Testis (tissue), 2 donors: ENCODE measurements at regions not wholly inside any gene's neighbourhood (a gene's known extent, or its start where the extent isn't known, plus 50 kb on each side); places are given as distances from the start of the nearest gene placed in this dataset.

Experiments
- DNase-seq: peaks from one replicate; pipeline ENCODE4 v3.0.0-alpha.2; 2019
- H3K27ac ChIP-seq, 2 donors: fragments of 200-600 bp; sonication (generic); one replicate each; pipeline ENCODE4 v1.5.1; 2019
- H3K27me3 ChIP-seq: fragments of 200-600 bp; sonication (generic); one replicate; pipeline ENCODE4 v1.5.1; 2019
- H3K36me3 ChIP-seq: fragments of 200-600 bp; sonication (generic); one replicate; pipeline ENCODE4 v1.5.1; 2017; ENCODE audit warnings: low read depth; ENCODE audit errors: missing control alignments
- H3K4me1 ChIP-seq: fragments of 200-600 bp; sonication (generic); one replicate; pipeline ENCODE4 v1.5.1; 2019
- H3K4me3 ChIP-seq, 2 donors: fragments of 200-600 bp; sonication (generic); one replicate each; pipeline ENCODE4 v1.5.1; 2017 to 2019
- H3K9me3 ChIP-seq: fragments of 200-600 bp; sonication (generic); one replicate; pipeline ENCODE4 v1.5.1; 2017
- POLR2A ChIP-seq: fragments of 450-650 bp; IDR thresholded peaks from one replicate; pipeline ENCODE4 v1.6.1; 2017; ENCODE audit warnings: antibody characterized with exemption, mild to moderate bottlenecking, moderate library complexity
- WGBS, 2 donors: methylation state at CpG; one replicate each; pipeline ENCODE4 v1.1.5; 2018; 5-methylcytosine and 5-hydroxymethylcytosine counted together
- intact Hi-C: fragments of 100-400 bp; cut with DNase I; formaldehyde crosslinking; loops from one replicate; pipeline ENCODE4 v1.15.1; 2023; ENCODE audit warnings: low total_unique reads
- TF ChIP-seq, protein P1 (sequence below), 3 experiments: fragments of 450-650 bp in 2 of 3; fragments of 200-600 bp in 1 of 3; sonication (generic) in 1 of 3; IDR thresholded peaks; one replicate each; pipeline ENCODE4 v1.5.1; 2016 to 2019; ENCODE audit warnings: antibody characterized with exemption in 3 of 3, mild to moderate bottlenecking in 2 of 3, moderate library complexity in 1 of 3

GRCh38 chr4:28232376-28232775 lies 1371.7 kb downstream of the STIM2 start:
- TF ChIP-seq POLR2A: no peak
- TF ChIP-seq, protein P1, sequence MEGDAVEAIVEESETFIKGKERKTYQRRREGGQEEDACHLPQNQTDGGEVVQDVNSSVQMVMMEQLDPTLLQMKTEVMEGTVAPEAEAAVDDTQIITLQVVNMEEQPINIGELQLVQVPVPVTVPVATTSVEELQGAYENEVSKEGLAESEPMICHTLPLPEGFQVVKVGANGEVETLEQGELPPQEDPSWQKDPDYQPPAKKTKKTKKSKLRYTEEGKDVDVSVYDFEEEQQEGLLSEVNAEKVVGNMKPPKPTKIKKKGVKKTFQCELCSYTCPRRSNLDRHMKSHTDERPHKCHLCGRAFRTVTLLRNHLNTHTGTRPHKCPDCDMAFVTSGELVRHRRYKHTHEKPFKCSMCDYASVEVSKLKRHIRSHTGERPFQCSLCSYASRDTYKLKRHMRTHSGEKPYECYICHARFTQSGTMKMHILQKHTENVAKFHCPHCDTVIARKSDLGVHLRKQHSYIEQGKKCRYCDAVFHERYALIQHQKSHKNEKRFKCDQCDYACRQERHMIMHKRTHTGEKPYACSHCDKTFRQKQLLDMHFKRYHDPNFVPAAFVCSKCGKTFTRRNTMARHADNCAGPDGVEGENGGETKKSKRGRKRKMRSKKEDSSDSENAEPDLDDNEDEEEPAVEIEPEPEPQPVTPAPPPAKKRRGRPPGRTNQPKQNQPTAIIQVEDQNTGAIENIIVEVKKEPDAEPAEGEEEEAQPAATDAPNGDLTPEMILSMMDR (IDR thresholded peaks at IDR 0.05): no peak
- Histone ChIP-seq H3K27me3 (no peaks in the 10 kb centered on the region), H3K4me3 (no peak overlapping the region), H3K27ac (no peak overlapping the region), H3K9me3 (no peaks in the 10 kb centered on the region), H3K36me3 (no peaks in the 10 kb centered on the region), H3K4me1 (no peaks in the 10 kb centered on the region)
- 76 to 81% methylated on average over 2 of the region's 2 CpGs for WGBS, 2 donors
- intact Hi-C loops: no loop called here
- DNase-seq: no peak

DNA sequence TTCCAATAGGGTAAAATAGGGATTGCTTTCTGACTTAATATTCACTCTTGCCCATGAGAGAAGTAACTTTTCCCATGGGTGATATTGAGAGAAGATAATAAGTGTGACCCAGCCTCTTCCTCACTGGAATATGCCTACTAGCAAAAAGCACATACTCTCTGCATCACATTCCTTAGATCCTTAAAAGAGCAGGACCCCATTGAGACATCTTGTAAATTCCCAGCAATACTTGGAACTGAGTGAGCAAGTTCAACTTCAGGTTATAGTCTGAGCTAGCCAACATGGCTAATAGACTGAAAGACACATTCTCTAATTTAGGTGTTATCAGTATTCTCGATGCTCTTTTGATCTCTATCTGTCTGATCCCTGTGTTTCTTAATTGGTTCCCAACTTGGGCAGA lies 1372.3 kb downstream of the STIM2 start:
- no peak for TF ChIP-seq POLR2A
- TF ChIP-seq, protein P1 (IDR thresholded peaks at IDR 0.05): no peak
- Histone ChIP-seq H3K4me3 (no peak overlapping the region), H3K27me3 (no peaks in the 10 kb centered on the region), H3K36me3 (no peaks in the 10 kb centered on the region), H3K4me1 (no peaks in the 10 kb centered on the region), H3K9me3 (no peaks in the 10 kb centered on the region), H3K27ac (no peak overlapping the region)
- 45 to 56% methylated on average over 1 of the region's 1 CpG for WGBS, 2 donors
- no peak for DNase-seq
- intact Hi-C loops: no loop called here

- TF ChIP-seq POLR2A: no peak
- TF ChIP-seq, protein P1 (IDR thresholded peaks at IDR 0.05): no peak
- no peaks in the 10 kb centered on the region for H3K9me3 ChIP-seq
- H3K27ac ChIP-seq: no peak overlapping the region
- H3K4me1 ChIP-seq: no peaks in the 10 kb centered on the region
- H3K27me3 ChIP-seq: no peaks in the 10 kb centered on the region
- no peak overlapping the region for H3K4me3 ChIP-seq
- no peak for DNase-seq
- 64 to 72% methylated on average over 2 of the region's 2 CpGs for WGBS, 2 donors
- intact Hi-C loops: no loop called here
- no peaks in the 10 kb centered on the region for H3K36me3 ChIP-seq
Measured at GRCh38 chr4:28233724-28234123, 1373.1 kb downstream of the STIM2 start.

- Histone ChIP-seq H3K9me3 (no peaks in the 10 kb centered on the region), H3K36me3 (no peaks in the 10 kb centered on the region), H3K4me1 (no peaks in the 10 kb centered on the region), H3K27me3 (no peaks in the 10 kb centered on the region), H3K27ac (no peak overlapping the region), H3K4me3 (no peak overlapping the region)
- 60 to 62% methylated on average over 3 of the region's 3 CpGs for WGBS, 2 donors
- TF ChIP-seq, protein P1 (IDR thresholded peaks at IDR 0.05): no peak
- no peak for TF ChIP-seq POLR2A
- intact Hi-C loops: no loop called here
- no peak for DNase-seq
Measured at GRCh38 chr4:28238876-28239275, 1378.2 kb downstream of the STIM2 start.

GRCh38 chr4:28241021-28241420 lies 1380.4 kb downstream of the STIM2 start:
- no peak for DNase-seq
- TF ChIP-seq, protein P1 (IDR thresholded peaks at IDR 0.05): no peak
- no peaks in the 10 kb centered on the region for H3K36me3 ChIP-seq
- no peak overlapping the region for H3K27ac ChIP-seq
- H3K4me1 ChIP-seq: no peaks in the 10 kb centered on the region
- no peaks in the 10 kb centered on the region for H3K27me3 ChIP-seq
- H3K4me3 ChIP-seq: no peak overlapping the region
- 67 to 74% methylated on average over 2 of the region's 2 CpGs for WGBS, 2 donors
- intact Hi-C loops: no loop called here
- no peaks in the 10 kb centered on the region for H3K9me3 ChIP-seq
